ENCODE measurements at regions not wholly inside any gene's neighbourhood (a gene's known extent, or its start where the extent isn't known, plus 50 kb on each side); places are given as distances from the start of the nearest gene placed in this dataset.

DNA sequence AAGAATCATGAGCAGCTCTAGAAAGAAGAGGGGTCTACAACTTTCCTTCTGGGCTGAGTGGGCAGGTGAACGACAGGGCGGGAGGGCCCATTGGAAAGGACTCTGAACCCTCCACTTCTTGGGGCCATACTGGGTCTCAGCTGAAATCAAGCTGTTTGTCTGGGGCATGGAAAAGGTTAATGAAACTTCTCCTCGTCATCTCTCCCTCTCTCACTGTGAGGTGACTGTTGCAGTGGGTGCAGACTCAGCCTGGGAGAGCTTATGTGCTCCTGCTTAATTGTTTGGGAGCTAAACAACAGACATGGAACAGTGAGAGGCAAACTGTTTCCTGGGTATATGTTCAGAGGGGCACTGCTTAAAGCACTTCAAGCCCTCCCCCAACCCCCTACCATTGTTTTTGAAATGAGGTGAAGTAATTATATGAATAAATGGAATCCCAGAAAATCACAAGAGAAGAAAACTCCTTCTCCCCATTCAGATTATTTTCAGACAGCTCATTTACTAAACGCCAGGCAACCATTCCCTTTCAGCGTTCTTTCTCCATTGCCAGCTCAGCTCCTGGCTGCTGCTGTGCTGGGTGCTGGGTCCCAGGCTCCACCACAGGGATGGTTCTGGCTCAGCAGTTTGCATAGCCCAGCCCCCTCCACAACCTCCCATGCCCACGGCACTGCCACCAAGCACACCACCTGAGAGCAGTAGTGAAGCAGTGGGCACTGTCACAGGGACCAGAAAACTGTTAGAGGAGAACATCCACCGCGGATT lies 444.9 kb upstream of the TBL1XR1 start:
- peaks cover 10% of the 10 kb centered on the region for H3K9me3 Mint-ChIP-seq
- DNase-seq (ENCODE audit: low spot score) (no peak), ATAC-seq (peak; percentile 51)
- ChIA-PET POLR2A (interaction anchor here (0.6 kb wide), 1 partner anchor 52 kb away, joined by 4 read pairs; no protein-coding TSS in a partner anchor), CTCF (interaction anchor here (0.5 to 0.9 kb wide), 2 partner anchors 20 to 160 kb away, joined by 3 to 4 read pairs; no protein-coding TSS in a partner anchor)
- H3K4me3 Mint-ChIP-seq, result no peak overlapping the region
- TF ChIP-seq HMGA2 (CRISPR knock-in tag; IDR thresholded peaks at IDR 0.05) (no peak), ELF4 (CRISPR knock-in tag; IDR thresholded peaks at IDR 0.05; ENCODE audit: low read depth) (no peak), PRRX2 (CRISPR knock-in tag; IDR thresholded peaks at IDR 0.05) (no peak), NFE2L1 (CRISPR knock-in tag; IDR thresholded peaks at IDR 0.05) (no peak), JUN (CRISPR knock-in tag; IDR thresholded peaks at IDR 0.05) (no peak), TEAD1 (CRISPR knock-in tag; IDR thresholded peaks at IDR 0.05) (no peak), ZNF416 (CRISPR knock-in tag; IDR thresholded peaks at IDR 0.05) (no peak), ZNF219 (CRISPR knock-in tag; IDR thresholded peaks at IDR 0.05; ENCODE audit: borderline replicate concordance) (no peak), ZNF263 (CRISPR knock-in tag; IDR thresholded peaks at IDR 0.05; ENCODE audit: low read depth) (no peak), IRF2 (CRISPR knock-in tag; IDR thresholded peaks at IDR 0.05; ENCODE audit: borderline replicate concordance, low read depth) (no peak), ZNF138 (CRISPR knock-in tag; conservative IDR thresholded peaks at IDR 0.05) (no peak), GABPB1 (CRISPR knock-in tag; IDR thresholded peaks at IDR 0.05) (no peak)
- TF ChIP-seq, protein P1, sequence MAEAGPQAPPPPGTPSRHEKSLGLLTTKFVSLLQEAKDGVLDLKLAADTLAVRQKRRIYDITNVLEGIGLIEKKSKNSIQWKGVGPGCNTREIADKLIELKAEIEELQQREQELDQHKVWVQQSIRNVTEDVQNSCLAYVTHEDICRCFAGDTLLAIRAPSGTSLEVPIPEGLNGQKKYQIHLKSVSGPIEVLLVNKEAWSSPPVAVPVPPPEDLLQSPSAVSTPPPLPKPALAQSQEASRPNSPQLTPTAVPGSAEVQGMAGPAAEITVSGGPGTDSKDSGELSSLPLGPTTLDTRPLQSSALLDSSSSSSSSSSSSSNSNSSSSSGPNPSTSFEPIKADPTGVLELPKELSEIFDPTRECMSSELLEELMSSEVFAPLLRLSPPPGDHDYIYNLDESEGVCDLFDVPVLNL (CRISPR knock-in tag; IDR thresholded peaks at IDR 0.05; ENCODE audit: borderline replicate concordance, low read depth), result no peak
- TF ChIP-seq, protein P2, sequence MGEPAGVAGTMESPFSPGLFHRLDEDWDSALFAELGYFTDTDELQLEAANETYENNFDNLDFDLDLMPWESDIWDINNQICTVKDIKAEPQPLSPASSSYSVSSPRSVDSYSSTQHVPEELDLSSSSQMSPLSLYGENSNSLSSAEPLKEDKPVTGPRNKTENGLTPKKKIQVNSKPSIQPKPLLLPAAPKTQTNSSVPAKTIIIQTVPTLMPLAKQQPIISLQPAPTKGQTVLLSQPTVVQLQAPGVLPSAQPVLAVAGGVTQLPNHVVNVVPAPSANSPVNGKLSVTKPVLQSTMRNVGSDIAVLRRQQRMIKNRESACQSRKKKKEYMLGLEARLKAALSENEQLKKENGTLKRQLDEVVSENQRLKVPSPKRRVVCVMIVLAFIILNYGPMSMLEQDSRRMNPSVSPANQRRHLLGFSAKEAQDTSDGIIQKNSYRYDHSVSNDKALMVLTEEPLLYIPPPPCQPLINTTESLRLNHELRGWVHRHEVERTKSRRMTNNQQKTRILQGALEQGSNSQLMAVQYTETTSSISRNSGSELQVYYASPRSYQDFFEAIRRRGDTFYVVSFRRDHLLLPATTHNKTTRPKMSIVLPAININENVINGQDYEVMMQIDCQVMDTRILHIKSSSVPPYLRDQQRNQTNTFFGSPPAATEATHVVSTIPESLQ (CRISPR knock-in tag; IDR thresholded peaks at IDR 0.05), result no peak
- TF ChIP-seq, protein P3, sequence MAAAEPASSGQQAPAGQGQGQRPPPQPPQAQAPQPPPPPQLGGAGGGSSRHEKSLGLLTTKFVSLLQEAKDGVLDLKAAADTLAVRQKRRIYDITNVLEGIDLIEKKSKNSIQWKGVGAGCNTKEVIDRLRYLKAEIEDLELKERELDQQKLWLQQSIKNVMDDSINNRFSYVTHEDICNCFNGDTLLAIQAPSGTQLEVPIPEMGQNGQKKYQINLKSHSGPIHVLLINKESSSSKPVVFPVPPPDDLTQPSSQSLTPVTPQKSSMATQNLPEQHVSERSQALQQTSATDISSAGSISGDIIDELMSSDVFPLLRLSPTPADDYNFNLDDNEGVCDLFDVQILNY (CRISPR knock-in tag; IDR thresholded peaks at IDR 0.05), result no peak
- TF ChIP-seq, protein P4, sequence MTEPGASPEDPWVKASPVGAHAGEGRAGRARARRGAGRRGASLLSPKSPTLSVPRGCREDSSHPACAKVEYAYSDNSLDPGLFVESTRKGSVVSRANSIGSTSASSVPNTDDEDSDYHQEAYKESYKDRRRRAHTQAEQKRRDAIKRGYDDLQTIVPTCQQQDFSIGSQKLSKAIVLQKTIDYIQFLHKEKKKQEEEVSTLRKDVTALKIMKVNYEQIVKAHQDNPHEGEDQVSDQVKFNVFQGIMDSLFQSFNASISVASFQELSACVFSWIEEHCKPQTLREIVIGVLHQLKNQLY (CRISPR knock-in tag; IDR thresholded peaks at IDR 0.05), result no peak
- TF ChIP-seq, protein P5, sequence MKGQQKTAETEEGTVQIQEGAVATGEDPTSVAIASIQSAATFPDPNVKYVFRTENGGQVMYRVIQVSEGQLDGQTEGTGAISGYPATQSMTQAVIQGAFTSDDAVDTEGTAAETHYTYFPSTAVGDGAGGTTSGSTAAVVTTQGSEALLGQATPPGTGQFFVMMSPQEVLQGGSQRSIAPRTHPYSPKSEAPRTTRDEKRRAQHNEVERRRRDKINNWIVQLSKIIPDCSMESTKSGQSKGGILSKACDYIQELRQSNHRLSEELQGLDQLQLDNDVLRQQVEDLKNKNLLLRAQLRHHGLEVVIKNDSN (CRISPR knock-in tag; IDR thresholded peaks at IDR 0.05), result no peak
- H3K4me1 Mint-ChIP-seq, result peaks cover 8% of the 10 kb centered on the region
- peaks cover 9% of the 10 kb centered on the region; the same call in 1 of the 2 replicates for H3K36me3 Mint-ChIP-seq
- H3K27me3 Mint-ChIP-seq (ENCODE audit: low read depth), result no peaks in the 10 kb centered on the region
- H3K27ac Mint-ChIP-seq, result no peak overlapping the region

DNA sequence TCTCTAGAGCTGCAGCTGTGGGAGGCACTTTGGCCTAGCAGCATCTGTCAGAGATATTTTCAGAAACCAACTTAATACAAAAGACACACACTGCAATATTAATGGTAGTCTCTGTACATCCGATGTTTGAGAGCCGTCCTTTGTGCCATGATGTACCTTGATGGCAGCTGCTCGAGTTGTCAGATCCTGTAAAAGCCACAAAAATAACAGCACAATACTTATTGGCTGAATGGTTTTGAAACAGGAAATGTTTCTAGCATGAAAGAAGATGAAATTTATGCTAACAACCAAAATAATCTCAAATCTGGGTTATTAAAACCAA lies 445.5 kb upstream of the TBL1XR1 start:
- Mint-ChIP-seq H3K36me3 (peaks cover 9% of the 10 kb centered on the region; the same call in 1 of the 2 replicates), H3K4me1 (peaks cover 13% of the 10 kb centered on the region), H3K4me3 (no peak overlapping the region), H3K27ac (no peak overlapping the region), H3K9me3 (peaks cover 10% of the 10 kb centered on the region), H3K27me3 (ENCODE audit: low read depth) (no peaks in the 10 kb centered on the region)
- ChIA-PET POLR2A (interaction anchor here (0.6 kb wide), 1 partner anchor 53 kb away, joined by 4 read pairs; no protein-coding TSS in a partner anchor), CTCF (interaction anchor here (0.5 kb wide), 1 partner anchor 20 kb away, joined by 4 read pairs; no protein-coding TSS in a partner anchor)
- TF ChIP-seq ZNF138 (CRISPR knock-in tag; conservative IDR thresholded peaks at IDR 0.05) (no peak), SP1 (CRISPR knock-in tag; conservative IDR thresholded peaks at IDR 0.05) (no peak), SOX15 (CRISPR knock-in tag; IDR thresholded peaks at IDR 0.05) (no peak), NR1H2 (CRISPR knock-in tag; IDR thresholded peaks at IDR 0.05) (no peak), TCF7 (CRISPR knock-in tag; IDR thresholded peaks at IDR 0.05; ENCODE audit: low read depth) (no peak), OVOL2 (CRISPR knock-in tag; IDR thresholded peaks at IDR 0.05; ENCODE audit: borderline replicate concordance) (no peak)
- TF ChIP-seq, protein P6, sequence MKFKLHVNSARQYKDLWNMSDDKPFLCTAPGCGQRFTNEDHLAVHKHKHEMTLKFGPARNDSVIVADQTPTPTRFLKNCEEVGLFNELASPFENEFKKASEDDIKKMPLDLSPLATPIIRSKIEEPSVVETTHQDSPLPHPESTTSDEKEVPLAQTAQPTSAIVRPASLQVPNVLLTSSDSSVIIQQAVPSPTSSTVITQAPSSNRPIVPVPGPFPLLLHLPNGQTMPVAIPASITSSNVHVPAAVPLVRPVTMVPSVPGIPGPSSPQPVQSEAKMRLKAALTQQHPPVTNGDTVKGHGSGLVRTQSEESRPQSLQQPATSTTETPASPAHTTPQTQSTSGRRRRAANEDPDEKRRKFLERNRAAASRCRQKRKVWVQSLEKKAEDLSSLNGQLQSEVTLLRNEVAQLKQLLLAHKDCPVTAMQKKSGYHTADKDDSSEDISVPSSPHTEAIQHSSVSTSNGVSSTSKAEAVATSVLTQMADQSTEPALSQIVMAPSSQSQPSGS (CRISPR knock-in tag; IDR thresholded peaks at IDR 0.05; ENCODE audit: borderline replicate concordance, low read depth), result no peak
- TF ChIP-seq, protein P3 (CRISPR knock-in tag; IDR thresholded peaks at IDR 0.05), result no peak
- DNase-seq (ENCODE audit: low spot score) (no peak), ATAC-seq (no peak)
